ENCODE measurements at regions not wholly inside any gene's neighbourhood (a gene's known extent, or its start where the extent isn't known, plus 50 kb on each side); places are given as distances from the start of the nearest gene placed in this dataset.

- TF ChIP-seq TCF7 (IDR thresholded peaks at IDR 0.05; ENCODE audit: low read depth) (no peak), RNF2 (conservative IDR thresholded peaks at IDR 0.05; ENCODE audit: low read depth) (no peak), EZH2 (conservative IDR thresholded peaks at IDR 0.05; ENCODE audit: low read depth, low read length) (no peak), CTCF (CRISPR knock-in tag; IDR thresholded peaks at IDR 0.05) (no peak), RFX5 (IDR thresholded peaks at IDR 0.05; ENCODE audit: low read depth, low read length) (no peak), ZNF337 (CRISPR knock-in tag; IDR thresholded peaks at IDR 0.05; ENCODE audit: borderline replicate concordance, low read depth) (no peak), POLR2G (IDR thresholded peaks at IDR 0.05; ENCODE audit: low read depth, low read length) (no peak), ZNF282 (IDR thresholded peaks at IDR 0.05; ENCODE audit: partially characterized antibody) (no peak)
- TF ChIP-seq, protein P1, sequence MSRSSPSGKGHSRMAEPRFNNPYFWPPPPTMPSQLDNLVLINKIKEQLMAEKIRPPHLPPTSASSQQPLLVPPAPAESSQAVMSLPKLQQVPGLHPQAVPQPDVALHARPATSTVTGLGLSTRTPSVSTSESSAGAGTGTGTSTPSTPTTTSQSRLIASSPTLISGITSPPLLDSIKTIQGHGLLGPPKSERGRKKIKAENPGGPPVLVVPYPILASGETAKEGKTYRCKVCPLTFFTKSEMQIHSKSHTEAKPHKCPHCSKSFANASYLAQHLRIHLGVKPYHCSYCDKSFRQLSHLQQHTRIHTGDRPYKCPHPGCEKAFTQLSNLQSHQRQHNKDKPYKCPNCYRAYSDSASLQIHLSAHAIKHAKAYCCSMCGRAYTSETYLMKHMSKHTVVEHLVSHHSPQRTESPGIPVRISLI (CRISPR knock-in tag; IDR thresholded peaks at IDR 0.05; ENCODE audit: borderline replicate concordance) = no peak
Measured at GRCh38 chr16:59859676-59860402, 1125.7 kb upstream of the GOT2 start.

All from HepG2 (cell line).